Upper lobe of left lung (tissue), 4 donors: ENCODE measurements at regions not wholly inside any gene's neighbourhood (a gene's known extent, or its start where the extent isn't known, plus 50 kb on each side); places are given as distances from the start of the nearest gene placed in this dataset.

Source experiments
- CTCF ChIP-seq, 6 experiments: fragments of 450-650 bp in 4 of 6; fragments of 200-600 bp in 2 of 6; sonication (generic) in 2 of 6; IDR thresholded peaks; one replicate each; pipeline ENCODE4 v1.5.1; 2016 to 2019; ENCODE audit warnings: antibody characterized with exemption in 6 of 6
- EP300 ChIP-seq, 4 donors: sonication (generic); formaldehyde crosslinking; IDR thresholded peaks; one replicate each; pipeline ENCODE4 v1.5.1; 2017; ENCODE audit warnings: antibody characterized with exemption in 4 of 4, control low read depth in 2 of 4

GRCh38 chr7:145293754-145294153, 457.9 kb upstream of the TPK1 start:
- TF ChIP-seq EP300 (IDR thresholded peaks at IDR 0.05) (no peak), CTCF (IDR thresholded peaks at IDR 0.05) (no peak)
